H1 (cell line): ENCODE measurements at regions not wholly inside any gene's neighbourhood (a gene's known extent, or its start where the extent isn't known, plus 50 kb on each side); places are given as distances from the start of the nearest gene placed in this dataset.

Experiments used
- EP300 ChIP-seq, 2 experiments: IDR thresholded peaks; 1 replicate in 1 of 2; 2 replicates in 1 of 2; pipeline ENCODE4 v1.6.1; 2011 to 2012; ENCODE audit warnings: low read depth in 2 of 2, low read length in 2 of 2, mild to moderate bottlenecking in 2 of 2, borderline replicate concordance in 1 of 2, inconsistent platforms in 1 of 2, moderate library complexity in 1 of 2
- FOSL1 ChIP-seq: IDR thresholded peaks from 2 replicates; pipeline ENCODE4 v1.6.1; 2011; ENCODE audit warnings: mild to moderate bottlenecking, low read depth, low read length, moderate library complexity; ENCODE audit not compliant: insufficient read depth
- HDAC6 ChIP-seq: IDR thresholded peaks from one replicate; pipeline ENCODE4 v1.7.1; 2012; ENCODE audit warnings: low read depth, mild to moderate bottlenecking, inconsistent platforms, low read length, moderate library complexity
- POLR2A ChIP-seq, 2 experiments: IDR thresholded peaks; 1 replicate in 1 of 2; 2 replicates in 1 of 2; pipeline ENCODE4 v1.6.1; 2011; ENCODE audit warnings: low read depth in 2 of 2, low read length in 2 of 2, mild to moderate bottlenecking in 2 of 2; ENCODE audit errors: control extremely low read depth in 1 of 2
- RFX5 ChIP-seq: IDR thresholded peaks from 2 replicates; pipeline ENCODE4 v1.6.1; 2011; ENCODE audit warnings: low read depth, low read length, improper control_type of control experiment, borderline replicate concordance
- SIRT6 ChIP-seq: IDR thresholded peaks from one replicate; pipeline ENCODE4 v1.7.1; 2012; ENCODE audit warnings: low read length, inconsistent platforms
- TBP ChIP-seq: IDR thresholded peaks from 2 replicates; pipeline ENCODE4 v1.6.1; 2011; ENCODE audit warnings: low read depth, low read length, improper control_type of control experiment

GRCh38 chr2:145655165-145655765 lies 1135.3 kb upstream of the ZEB2 start (continued):
- no peak for TF ChIP-seq RFX5
- TF ChIP-seq HDAC6, result no peak
- no peak for TF ChIP-seq SIRT6
- TF ChIP-seq FOSL1, result no peak
- TF ChIP-seq EP300 (IDR thresholded peaks at IDR 0.05; ENCODE audit: borderline replicate concordance in 1 of 2, low read depth in 2 of 2, low read length in 2 of 2), result no peak
- TF ChIP-seq POLR2A (IDR thresholded peaks at IDR 0.05; ENCODE audit: control extremely low read depth in 1 of 2, low read depth in 2 of 2, low read length in 2 of 2), result no peak
- TF ChIP-seq TBP, result no peak
